H1 (cell line): ENCODE measurements at regions not wholly inside any gene's neighbourhood (a gene's known extent, or its start where the extent isn't known, plus 50 kb on each side); places are given as distances from the start of the nearest gene placed in this dataset.

Experiments
- CHD7 ChIP-seq: fragments of 300-600 bp; sonication (generic); IDR thresholded peaks from 2 replicates; pipeline ENCODE4 v1.7.1; 2012; ENCODE audit warnings: low read length, moderate library complexity, mild to moderate bottlenecking, inconsistent platforms; ENCODE audit not compliant: insufficient replicate concordance
- FOSL1 ChIP-seq: IDR thresholded peaks from 2 replicates; pipeline ENCODE4 v1.6.1; 2011; ENCODE audit warnings: mild to moderate bottlenecking, low read depth, low read length, moderate library complexity; ENCODE audit not compliant: insufficient read depth
- MAX ChIP-seq: IDR thresholded peaks from 2 replicates; pipeline ENCODE4 v1.6.1; 2012; ENCODE audit warnings: inconsistent platforms
- SAP30 ChIP-seq: fragments of 300-600 bp; sonication (generic); IDR thresholded peaks from 2 replicates; pipeline ENCODE4 v1.7.1; 2012; ENCODE audit warnings: low read length, moderate library complexity, mild to moderate bottlenecking, inconsistent platforms; ENCODE audit not compliant: insufficient read depth, insufficient replicate concordance
- SRF ChIP-seq: IDR thresholded peaks from 2 replicates; pipeline ENCODE4 v1.6.1; 2011; ENCODE audit warnings: mild to moderate bottlenecking, low read depth, low read length, moderate library complexity
- YY1 ChIP-seq: IDR thresholded peaks from 2 replicates; pipeline ENCODE4 v1.6.1; 2011; ENCODE audit warnings: low read depth, mild to moderate bottlenecking, low read length

GRCh38 chr11:119493712-119494111, 70.7 kb upstream of the THY1 start (continued):
- TF ChIP-seq CHD7 (no peak), SAP30 (peak; percentile 100), MAX (0 out of 2 replicates have a peak, but pooled peaks have one; percentile 36), FOSL1 (no peak), YY1 (peak; percentile 73; the same call in 1 of the 2 replicates), SRF (no peak)
